GM19438 (cell line): ENCODE measurements at regions not wholly inside any gene's neighbourhood (a gene's known extent, or its start where the extent isn't known, plus 50 kb on each side); places are given as distances from the start of the nearest gene placed in this dataset.

Experiments used
- ATAC-seq: cut with Tn5 transposase; IDR thresholded peaks from one replicate; pipeline ENCODE4 v1.9.1; 2021; ENCODE audit warnings: low read depth; ENCODE audit not compliant: unreplicated experiment

DNA sequence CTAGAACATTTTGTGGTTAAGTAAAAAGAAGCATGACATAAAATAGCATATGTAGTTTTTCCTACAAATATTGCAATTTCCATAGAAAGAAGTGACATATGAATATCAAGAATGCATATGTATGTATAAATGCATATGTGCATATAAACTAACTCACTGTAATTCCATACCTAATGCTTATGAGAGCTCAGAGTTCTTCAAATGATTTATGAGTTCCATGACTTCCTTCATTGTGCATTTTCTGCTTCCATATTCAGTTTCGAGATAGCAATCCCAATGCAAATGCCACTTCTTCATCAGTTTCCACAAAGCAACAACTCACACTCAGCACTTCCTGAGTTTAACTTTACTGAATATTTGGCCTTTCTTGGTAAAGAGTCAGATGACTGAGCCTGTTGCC is 1744.3 kb upstream of the MIR17HG start:
- no peak for ATAC-seq

DNA sequence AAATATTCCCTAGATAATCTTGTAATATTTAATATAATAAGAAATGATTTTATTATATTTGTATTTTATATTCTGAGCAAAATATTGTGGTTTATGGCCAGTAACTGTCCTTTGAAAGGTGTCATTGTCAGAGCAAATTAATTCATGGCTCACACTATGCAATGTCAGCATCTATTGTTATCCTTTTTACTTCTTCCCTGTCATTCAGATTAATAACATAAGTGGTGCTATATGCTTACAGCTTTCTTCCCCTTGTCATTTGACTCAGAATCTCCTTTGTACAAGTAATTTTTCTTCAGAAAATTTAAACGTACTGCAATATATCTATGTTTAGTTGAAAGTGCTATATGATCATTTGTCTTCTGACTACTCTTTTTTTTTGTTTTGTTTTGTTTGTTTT is 1738.2 kb upstream of the MIR17HG start:
- no peak for ATAC-seq

DNA sequence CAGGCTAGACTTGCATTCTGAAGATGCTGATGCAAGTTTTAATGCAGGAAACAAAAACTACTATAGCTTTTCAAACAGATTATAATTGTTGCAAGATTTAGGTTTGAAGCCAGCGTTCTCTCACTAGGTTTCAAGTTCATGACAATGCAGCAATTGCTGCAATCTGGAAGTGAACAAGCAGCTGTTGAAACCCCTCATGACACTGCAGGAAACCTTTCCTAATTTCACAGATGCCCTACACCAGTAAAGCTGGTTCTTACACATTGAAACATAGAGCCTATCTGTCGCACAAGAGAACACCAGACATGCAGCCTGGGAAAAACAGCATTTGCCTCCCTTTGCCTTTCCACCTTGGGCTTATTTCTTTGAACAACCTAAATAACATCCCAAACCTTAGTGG is 1737.2 kb upstream of the MIR17HG start:
- ATAC-seq = no peak

DNA sequence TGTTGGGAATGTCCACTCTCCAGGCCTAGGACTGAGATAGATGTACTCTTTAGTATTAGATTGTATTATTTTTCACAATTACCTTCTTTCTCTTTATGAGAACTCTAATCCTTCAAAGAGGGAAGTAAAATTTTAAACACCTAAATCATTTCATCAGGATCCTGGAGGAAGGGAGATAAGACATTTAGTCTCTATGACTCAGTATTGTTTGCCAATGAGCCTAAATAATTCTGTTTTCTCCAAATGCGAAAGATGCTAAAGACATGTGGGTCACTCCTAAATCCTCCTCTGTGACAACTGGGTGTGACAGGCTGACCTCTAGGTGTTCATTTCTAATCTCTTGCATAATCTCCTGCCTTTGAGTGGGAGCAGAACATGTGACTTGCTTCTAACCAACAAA is 1736.6 kb upstream of the MIR17HG start:
- no peak for ATAC-seq

DNA sequence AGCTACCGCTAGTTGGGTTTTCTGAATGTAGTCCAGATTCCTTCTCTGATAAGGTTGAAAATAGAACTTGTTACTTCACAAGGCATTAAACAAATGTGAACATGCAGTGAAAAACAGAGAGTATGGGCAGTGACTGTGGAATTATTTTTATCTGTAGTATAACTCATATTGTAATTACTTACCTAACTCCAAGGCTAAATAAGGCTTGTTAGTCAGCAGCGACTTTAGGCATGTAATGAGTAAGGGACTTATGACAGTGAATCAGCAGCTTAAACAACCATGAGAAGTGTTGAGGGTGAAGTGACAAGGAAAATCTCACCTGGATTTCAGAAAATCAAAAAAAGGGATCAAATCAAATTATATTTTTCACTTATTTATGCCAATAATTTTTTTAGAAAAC is 1719.5 kb upstream of the MIR17HG start:
- ATAC-seq = no peak

DNA sequence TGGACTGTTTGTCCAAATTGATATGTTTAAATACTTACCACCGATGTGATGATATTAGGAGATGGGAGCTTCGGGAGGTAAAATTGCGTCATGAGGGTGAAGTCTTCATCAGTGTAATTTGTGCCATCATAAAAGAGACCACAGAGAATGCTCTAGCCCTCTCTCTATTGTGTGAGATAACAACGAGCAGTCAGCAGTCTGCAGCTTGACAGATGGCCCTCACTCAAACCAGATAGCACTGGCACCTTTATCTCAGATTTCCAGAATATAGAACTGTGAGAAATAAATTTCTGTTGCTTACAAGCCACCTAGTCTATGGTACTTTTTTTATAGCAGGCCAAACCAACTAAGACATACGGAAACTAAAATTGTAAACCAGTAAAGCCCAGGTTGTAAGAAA is 1718.9 kb upstream of the MIR17HG start:
- ATAC-seq = no peak

DNA sequence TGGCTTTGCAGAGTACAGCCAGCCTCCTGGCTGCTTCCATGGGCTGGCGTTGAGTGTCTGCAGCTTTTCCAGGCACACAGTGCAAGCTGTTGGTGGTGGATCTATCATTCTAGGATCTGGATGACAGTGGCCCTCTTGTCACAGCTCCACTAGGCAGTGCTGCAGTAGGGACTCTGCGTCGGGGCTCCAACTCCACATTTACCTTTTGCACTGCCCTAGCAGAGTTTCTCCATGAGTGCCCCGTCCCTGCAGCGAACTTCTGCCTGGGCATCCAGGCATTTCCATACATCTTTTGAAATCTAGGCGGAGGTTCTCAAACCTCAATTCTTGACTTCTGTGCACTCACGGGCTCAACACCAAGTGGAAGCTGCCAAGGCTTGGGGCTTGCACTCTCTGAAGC is 1697.3 kb upstream of the MIR17HG start:
- ATAC-seq = no peak

DNA sequence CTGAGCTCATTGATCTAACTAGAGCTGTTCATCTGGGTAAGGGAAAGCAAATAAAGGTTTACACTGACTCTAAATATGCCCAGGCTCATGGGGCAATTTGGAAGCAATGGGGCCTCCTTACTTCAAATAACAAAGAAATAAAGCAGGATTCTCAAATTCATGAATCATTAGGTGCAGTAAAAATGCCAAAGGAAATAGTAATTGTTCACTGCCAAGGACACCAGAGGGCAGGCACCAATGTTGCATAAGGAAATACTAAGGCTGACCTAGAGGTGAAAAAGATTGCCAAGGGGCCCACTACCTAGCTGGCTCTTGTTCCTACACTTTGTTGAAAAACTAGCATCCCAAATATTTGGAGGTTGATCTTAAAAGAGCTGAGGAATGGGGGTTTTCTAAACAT is 1686.7 kb upstream of the MIR17HG start:
- no peak for ATAC-seq

DNA sequence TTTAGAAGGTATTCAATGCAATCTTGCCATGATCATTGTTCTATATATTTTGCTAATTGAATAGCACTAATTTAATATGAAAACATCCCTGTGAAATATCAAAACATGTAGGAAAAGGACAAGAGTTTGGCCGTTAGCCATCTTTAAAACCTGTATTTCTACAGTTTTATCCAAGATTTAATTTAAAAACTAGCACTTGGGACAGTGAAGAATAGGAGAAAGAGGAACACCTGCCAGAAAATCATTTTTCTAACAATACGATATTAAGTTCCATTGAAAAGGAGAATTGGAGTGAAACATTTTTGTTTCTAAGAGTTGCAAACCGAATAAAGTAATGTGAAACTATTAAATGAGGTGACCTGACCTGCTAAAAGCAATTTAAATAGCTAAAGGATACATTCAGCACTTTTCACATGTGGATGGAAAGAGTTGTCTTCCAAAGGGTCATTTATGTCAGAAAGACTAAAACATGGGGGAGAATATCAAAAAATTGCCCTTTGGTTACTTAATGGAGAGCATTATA is 1673.6 kb upstream of the MIR17HG start:
- ATAC-seq = no peak

DNA sequence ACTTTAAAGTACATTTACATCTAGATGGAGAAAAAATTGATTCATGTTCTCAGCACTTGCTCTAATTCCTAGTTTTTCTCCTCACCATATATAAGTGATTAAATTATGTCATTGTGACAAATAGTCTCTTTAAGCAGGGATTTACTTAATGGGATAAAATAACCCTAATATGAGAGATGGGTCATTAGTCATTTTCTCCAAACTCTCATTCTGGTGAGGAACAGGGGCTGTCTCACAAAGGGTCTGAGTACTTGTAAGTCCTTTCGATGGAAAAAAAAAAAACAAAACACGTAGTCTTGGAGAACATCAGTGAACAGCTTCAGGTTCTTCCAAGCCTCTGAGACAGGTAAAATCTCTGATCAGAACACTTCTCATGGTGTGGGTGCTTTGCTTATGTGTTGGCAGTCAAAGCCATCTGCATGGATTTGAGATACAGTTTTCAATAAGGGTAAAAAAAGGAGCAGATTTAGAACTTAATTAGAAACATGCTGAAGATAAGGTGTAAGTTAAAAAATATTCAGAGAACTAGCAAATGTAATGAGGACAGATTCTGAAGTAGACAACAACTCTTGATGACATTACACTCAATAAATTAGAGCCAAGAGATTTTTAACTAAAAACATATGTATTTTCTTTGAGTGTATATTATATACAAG is 1668.9 kb upstream of the MIR17HG start:
- ATAC-seq = no peak

DNA sequence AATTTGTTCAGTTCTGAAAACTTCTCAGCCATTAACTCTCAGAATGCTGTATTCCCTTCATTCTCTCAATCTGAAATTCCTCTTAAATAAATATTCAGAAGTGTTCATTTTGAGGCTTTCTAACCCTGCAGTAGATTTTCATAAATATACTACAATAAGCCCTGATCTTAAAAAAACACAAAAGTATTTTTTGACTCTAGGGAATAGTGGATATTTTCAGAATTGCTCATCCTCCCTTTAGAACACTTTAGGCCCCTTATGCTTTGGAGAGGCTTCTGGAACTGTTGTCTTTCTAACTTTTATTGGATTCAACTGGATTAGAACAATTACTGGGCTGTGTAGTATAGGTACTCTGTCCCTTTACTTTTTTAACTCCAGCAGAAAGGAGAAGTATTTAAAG is 1662.6 kb upstream of the MIR17HG start:
- ATAC-seq = no peak

DNA sequence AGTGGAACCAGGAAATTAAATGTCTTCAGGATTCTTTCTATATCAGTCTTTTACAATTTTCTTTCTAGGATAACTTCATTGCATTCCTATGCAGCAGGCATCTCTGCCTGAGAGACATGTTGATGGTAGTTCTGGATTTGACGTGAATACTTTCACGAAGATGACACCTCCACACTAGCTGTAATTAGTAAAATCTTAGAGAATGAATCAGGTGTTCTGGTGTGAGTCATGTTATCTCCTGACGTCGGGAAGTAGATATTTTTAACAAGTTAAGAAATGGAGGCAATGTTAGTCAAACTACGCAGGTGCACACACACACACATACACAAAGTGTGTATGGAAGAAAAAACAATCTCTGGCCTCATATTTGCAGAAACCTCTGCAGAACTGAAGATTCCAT is 1661.3 kb upstream of the MIR17HG start:
- no peak for ATAC-seq

DNA sequence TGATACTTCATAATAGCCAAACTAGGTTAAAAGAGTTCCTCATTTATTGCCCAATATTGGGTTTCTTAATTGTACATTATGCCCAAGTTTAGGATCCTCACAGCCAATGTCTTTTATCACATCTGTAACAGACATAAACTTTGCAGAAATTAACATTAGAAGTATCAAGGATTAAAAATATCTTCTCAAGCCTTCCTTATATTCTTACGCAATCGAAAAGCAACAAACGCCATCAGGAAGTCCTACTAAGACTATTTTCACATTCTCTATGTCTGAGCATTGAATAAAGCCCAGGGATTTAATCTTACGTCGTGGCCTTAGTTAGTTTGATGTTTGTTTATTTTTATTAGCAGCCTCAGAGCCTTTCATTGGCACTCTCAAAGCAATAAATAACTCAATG is 1660.4 kb upstream of the MIR17HG start:
- ATAC-seq = no peak

DNA sequence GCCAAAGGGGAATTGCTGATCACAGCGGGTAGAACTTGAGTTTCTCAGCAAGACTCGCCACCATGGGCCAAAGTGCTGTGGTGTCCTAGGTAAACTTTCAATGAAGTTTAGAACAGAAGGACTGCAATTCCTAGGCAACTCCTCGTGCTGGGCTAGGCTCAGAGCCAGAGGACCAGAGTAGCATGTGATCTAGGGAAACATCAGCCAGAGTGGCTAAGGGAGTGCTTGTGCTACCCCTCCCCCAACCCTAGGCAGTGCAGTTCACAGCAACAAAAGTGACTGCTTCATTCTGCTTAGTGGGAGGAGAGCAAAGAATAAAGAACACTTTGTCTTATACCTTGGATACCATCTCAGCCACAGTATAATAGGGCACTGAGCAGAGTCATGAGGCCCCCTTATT is 1658.6 kb upstream of the MIR17HG start:
- no peak for ATAC-seq

DNA sequence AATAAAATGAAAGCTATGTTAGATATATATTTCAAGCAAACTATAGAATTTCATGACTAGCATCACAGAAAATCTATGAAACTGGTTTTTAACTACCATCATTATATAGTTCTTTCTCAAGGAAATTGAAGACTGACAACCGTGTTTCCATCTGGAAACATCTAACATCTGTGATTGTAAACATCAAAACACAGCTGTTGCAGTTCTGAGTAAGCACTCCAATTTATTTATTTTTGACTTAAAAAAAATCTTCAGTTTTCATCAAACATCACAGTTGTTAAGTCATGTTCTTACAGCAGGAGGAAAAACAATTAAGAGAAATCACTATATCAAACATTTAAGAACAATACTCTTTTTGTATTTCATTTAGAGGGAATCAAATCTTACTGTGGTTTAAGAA is 1653.0 kb upstream of the MIR17HG start:
- ATAC-seq = no peak

DNA sequence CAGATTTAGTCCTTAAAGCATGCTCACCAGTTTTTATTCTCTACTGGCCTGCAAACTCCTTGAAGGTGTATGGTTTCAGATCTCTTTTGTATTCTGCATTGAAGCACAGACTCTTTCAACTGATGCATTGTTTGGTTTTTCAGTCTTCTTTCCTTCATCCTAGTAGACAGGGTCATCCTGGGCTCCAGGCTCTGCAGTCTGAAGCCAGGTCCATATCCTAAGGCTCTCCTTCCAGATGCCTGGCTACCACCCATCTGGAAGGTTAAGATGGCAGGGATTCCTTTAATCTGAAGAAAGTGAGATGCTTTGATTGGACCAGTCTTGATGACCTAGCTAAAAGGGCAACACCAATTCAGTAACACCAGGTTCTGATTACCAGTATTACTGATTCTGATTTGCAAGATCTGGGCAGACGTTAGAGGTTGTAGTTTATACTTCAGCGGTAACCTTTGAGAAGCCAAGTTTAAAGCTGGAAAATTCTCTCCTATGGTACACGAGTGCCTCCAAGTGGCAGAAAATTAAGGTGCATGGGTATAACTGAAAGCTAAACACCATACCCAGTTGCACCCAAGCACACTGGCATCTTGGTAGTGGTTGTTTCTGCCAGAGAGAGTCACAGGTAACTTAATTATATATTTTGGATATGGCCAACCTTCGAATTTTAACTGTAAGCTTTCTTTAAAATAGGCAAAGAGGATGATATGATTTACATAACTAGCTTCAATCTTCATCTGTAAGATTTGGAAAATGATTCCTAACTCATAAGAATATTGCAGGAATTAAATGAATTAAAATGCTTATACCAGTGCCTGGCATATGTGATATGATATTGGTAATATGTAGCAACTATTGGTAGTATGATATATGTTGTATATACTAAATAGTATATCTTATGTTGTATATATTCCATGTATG is 1651.9 kb upstream of the MIR17HG start:
- ATAC-seq = no peak

DNA sequence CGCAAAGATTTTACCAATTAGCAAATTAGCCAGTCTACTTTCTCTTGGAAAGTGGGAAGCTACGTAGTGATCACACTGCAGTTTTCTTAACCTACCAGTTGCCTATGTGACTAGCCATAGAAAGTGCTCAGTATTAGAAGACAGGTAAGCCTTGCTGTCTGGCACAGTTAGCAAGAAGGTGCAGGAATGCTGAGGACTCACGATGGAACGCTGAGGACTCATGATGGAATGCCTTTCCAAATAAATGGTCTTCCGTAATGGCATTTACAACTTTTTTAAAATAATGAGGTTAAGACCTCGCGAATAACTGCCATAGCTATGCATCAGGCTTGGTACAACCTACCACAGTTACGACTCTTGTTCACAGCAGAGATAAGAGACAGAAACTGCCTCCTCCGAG is 1645.6 kb upstream of the MIR17HG start:
- no peak for ATAC-seq

DNA sequence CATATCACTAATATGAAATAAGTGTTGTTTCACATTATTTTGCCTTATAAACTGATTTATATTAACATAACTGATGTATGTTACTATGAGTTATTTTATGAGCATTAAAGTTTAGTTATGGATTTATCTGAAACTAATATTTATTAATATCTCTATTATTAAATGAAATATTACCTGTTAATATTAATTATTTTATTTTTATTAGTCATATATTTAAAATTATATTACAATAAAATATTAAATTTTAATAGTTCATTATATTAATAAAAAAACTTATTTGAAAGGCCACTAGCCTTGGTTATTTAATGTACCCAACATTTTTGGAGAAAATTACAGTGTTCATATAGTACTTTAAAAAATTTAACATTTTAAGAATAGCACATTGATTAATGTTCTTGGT is 1643.4 kb upstream of the MIR17HG start:
- ATAC-seq = no peak

DNA sequence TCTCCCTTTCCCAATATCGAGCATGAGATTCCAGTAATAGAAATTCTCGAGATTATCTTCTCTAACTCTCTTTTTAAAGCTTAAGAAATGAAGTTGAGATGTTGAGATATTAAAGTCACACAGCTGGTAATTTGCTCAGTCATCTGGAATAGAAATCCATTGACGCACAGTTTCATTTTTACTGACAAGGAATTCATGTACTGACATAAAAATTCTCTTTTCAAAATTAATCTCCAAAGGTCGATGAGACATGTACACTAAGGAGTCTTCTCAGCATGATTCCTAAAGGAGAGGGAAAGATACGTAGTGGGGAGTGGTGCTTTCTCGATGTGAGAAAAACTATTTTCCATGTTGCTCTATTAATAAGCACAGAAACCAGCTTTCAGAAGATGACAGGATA is 1639.5 kb upstream of the MIR17HG start:
- no peak for ATAC-seq

DNA sequence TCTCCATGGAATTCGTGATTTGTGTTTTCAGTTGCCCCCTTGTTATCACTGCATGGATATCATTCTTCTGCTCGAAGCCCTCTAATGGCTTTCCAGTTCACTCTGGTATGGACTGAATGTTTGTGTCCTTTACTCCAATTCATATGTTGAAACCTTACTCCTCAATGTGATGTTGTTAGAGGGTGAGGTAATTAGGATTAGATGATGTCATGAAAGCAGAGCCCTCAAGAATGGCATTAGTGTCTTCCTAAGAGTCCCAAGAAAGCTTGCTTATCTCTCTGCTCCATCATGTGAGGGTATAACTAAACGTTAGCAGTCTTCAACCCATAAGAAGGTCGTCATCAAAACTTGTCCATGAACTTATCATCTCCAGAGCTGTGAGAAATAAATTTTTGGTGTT is 1626.3 kb upstream of the MIR17HG start:
- ATAC-seq = no peak

DNA sequence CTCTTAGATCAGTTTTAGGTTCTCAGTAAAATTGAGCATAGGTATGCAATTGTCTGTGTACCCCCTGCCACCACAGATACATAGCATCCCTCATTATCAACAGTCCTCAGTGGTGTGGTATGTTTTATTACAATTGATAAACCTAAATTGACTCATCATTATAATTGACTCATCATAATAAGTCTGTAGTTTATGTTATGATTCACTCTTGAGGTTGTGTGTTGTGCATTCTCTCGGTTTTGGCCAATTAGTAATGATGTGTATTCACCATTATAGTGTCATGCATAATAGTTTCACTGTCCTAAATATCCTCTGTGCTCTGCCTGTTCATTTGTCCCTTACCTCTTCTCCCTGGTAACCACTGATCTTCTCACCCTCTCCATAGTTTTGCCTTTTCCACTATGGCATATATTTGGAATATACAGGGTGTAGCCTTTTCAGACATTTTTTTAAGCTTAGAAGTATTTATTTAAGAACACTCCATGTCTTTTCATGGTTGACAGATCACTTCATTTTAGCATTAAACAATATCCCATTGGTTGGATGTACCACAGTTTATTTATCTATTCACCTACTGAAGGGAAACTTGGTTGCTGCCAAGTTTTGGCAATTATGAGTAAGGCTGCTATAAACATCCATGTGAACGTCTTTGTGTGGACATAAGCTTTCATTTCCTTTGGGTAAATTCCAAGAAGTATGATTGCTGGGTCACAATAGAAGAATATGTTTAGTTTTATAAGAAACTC is 1620.6 kb upstream of the MIR17HG start:
- ATAC-seq = no peak
